Activated T-cell treated with anti-CD3 and anti-CD28 coated beads for 48 hours (primary cell): ENCODE measurements at regions not wholly inside any gene's neighbourhood (a gene's known extent, or its start where the extent isn't known, plus 50 kb on each side); places are given as distances from the start of the nearest gene placed in this dataset.
"Not testable (repeated sequence)": the region's sequence is repeated elsewhere in the genome, so short reads cannot be mapped to it uniquely, and the experiment has no call there.

Experiments used
- DNase-seq: peaks from one replicate; pipeline ENCODE4 v3.0.0-alpha.2; 2020; ENCODE audit warnings: low read depth

GRCh38 chr14:22491683-22492621 lies 97.1 kb downstream of the DAD1 start:
- DNase-seq, result no peak

- DNase-seq, result not testable (repeated sequence)
These were observed 98.0 kb downstream of the DAD1 start for GRCh38 chr14:22491053-22491452.

GRCh38 chr14:22489957-22490950 lies 98.8 kb downstream of the DAD1 start:
- no peak for DNase-seq

GRCh38 chr14:22489244-22489545 lies 99.8 kb downstream of the DAD1 start:
- no peak for DNase-seq

- no peak for DNase-seq
These were observed 100.3 kb downstream of the DAD1 start for GRCh38 chr14:22488522-22489243.

- DNase-seq, result no peak
These were observed 101.1 kb downstream of the DAD1 start for GRCh38 chr14:22487941-22488340.

GRCh38 chr14:22487401-22487800 lies 101.6 kb downstream of the DAD1 start:
- DNase-seq, result no peak

- DNase-seq, result no peak
These were observed 102.3 kb downstream of the DAD1 start for GRCh38 chr14:22486675-22487074.

GRCh38 chr14:22485649-22486048 lies 103.4 kb downstream of the DAD1 start:
- DNase-seq, result no peak

- no peak for DNase-seq
These were observed 103.8 kb downstream of the DAD1 start for GRCh38 chr14:22485178-22485577.

GRCh38 chr14:22484632-22485031 lies 104.4 kb downstream of the DAD1 start:
- DNase-seq, result no peak

GRCh38 chr14:22483863-22484593 lies 105.0 kb downstream of the DAD1 start:
- no peak for DNase-seq

- DNase-seq, result no peak
These were observed 106.1 kb downstream of the DAD1 start for GRCh38 chr14:22482782-22483553.

- no peak for DNase-seq
These were observed 106.8 kb downstream of the DAD1 start for GRCh38 chr14:22482085-22482694.

- no peak for DNase-seq
These were observed 107.5 kb downstream of the DAD1 start for GRCh38 chr14:22481546-22481945.

GRCh38 chr14:22479776-22480464 lies 109.1 kb downstream of the DAD1 start:
- no peak for DNase-seq

GRCh38 chr14:22479132-22479531 lies 109.9 kb downstream of the DAD1 start:
- no peak for DNase-seq

- no peak for DNase-seq
These were observed 110.4 kb downstream of the DAD1 start for GRCh38 chr14:22478670-22479069.

GRCh38 chr14:22478247-22478646 lies 110.8 kb downstream of the DAD1 start:
- no peak for DNase-seq
